NAMALWA (cell line): ENCODE measurements at regions not wholly inside any gene's neighbourhood (a gene's known extent, or its start where the extent isn't known, plus 50 kb on each side); places are given as distances from the start of the nearest gene placed in this dataset.
"Not testable (repeated sequence)": the region's sequence is repeated elsewhere in the genome, so short reads cannot be mapped to it uniquely, and the experiment has no call there.

Experiments used
- DNase-seq: peaks from one replicate; pipeline ENCODE4 v3.0.0-alpha.2; 2015; ENCODE audit warnings: low spot score

- no peak for DNase-seq
These were observed 472.7 kb downstream of the PLPP3 start for GRCh38 chr1:56106531-56107274.

- no peak for DNase-seq
These were observed 474.0 kb downstream of the PLPP3 start for GRCh38 chr1:56105397-56105796.

GRCh38 chr1:56099766-56100265 lies 479.5 kb downstream of the PLPP3 start:
- DNase-seq = no peak

GRCh38 chr1:56098946-56099345 lies 480.4 kb downstream of the PLPP3 start:
- DNase-seq = no peak

- no peak for DNase-seq
These were observed 481.6 kb downstream of the PLPP3 start for GRCh38 chr1:56097713-56098112.

GRCh38 chr1:56095696-56096665 lies 483.4 kb downstream of the PLPP3 start:
- DNase-seq = no peak

GRCh38 chr1:56094168-56094567 lies 485.2 kb downstream of the PLPP3 start:
- no peak for DNase-seq

- no peak for DNase-seq
These were observed 486.4 kb downstream of the PLPP3 start for GRCh38 chr1:56092684-56093570.

- DNase-seq = not testable (repeated sequence)
These were observed 489.5 kb downstream of the PLPP3 start for GRCh38 chr1:56089826-56090225.

GRCh38 chr1:56084246-56084645 lies 495.1 kb downstream of the PLPP3 start:
- no peak for DNase-seq

GRCh38 chr1:56081736-56082135 lies 497.6 kb downstream of the PLPP3 start:
- DNase-seq = no peak

- DNase-seq = no peak
These were observed 498.2 kb downstream of the PLPP3 start for GRCh38 chr1:56081173-56081572.

- DNase-seq = no peak
These were observed 499.2 kb downstream of the PLPP3 start for GRCh38 chr1:56080123-56080522.

GRCh38 chr1:56079391-56079790 lies 500.0 kb downstream of the PLPP3 start:
- no peak for DNase-seq

- DNase-seq = no peak
These were observed 502.2 kb downstream of the PLPP3 start for GRCh38 chr1:56077206-56077605.

GRCh38 chr1:56074007-56074651 lies 505.2 kb downstream of the PLPP3 start:
- no peak for DNase-seq

- no peak for DNase-seq
These were observed 505.8 kb downstream of the PLPP3 start for GRCh38 chr1:56073614-56074006.

- no peak for DNase-seq
These were observed 506.2 kb downstream of the PLPP3 start for GRCh38 chr1:56073206-56073605.

GRCh38 chr1:56072310-56072709 lies 507.1 kb downstream of the PLPP3 start:
- no peak for DNase-seq

- DNase-seq = no peak
These were observed 508.0 kb downstream of the PLPP3 start for GRCh38 chr1:56071351-56071750.

GRCh38 chr1:56070601-56071000 lies 508.8 kb downstream of the PLPP3 start:
- DNase-seq = no peak
